GM12874 (cell line): ENCODE measurements at regions not wholly inside any gene's neighbourhood (a gene's known extent, or its start where the extent isn't known, plus 50 kb on each side); places are given as distances from the start of the nearest gene placed in this dataset.
A peak's percentile ranks its signal among the peaks of the same experiment; 100 is the strongest.

Source experiments
- CTCF ChIP-seq: IDR thresholded peaks from 2 replicates; pipeline ENCODE4 v1.5.1; 2011; ENCODE audit warnings: low read depth, mild to moderate bottlenecking, control low read depth, low read length, moderate library complexity; ENCODE audit not compliant: insufficient read depth

- peak; percentile 60 for TF ChIP-seq CTCF
Measured at GRCh38 chr6:25013246-25013645, 77.5 kb upstream of the RIPOR2 start.

DNA sequence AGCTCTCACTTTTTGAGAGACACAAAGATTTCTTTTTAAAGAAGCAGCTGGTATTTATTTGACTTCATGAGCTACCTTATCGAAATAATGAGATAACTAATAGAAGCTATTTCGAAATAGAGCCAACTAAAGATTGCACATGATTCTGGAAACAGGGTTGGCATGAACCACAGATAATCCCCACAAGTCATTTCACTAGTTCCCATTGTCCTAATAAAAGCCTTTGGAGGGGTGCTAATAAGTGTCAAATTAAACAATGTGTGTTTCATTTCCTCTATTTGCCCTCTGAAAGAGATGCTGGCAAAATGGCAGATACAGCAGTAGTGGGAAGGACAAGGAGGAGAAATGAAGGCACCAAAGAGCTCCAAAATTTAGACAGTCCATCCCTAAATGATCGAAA is 78.6 kb upstream of the RIPOR2 start:
- no peak for TF ChIP-seq CTCF

DNA sequence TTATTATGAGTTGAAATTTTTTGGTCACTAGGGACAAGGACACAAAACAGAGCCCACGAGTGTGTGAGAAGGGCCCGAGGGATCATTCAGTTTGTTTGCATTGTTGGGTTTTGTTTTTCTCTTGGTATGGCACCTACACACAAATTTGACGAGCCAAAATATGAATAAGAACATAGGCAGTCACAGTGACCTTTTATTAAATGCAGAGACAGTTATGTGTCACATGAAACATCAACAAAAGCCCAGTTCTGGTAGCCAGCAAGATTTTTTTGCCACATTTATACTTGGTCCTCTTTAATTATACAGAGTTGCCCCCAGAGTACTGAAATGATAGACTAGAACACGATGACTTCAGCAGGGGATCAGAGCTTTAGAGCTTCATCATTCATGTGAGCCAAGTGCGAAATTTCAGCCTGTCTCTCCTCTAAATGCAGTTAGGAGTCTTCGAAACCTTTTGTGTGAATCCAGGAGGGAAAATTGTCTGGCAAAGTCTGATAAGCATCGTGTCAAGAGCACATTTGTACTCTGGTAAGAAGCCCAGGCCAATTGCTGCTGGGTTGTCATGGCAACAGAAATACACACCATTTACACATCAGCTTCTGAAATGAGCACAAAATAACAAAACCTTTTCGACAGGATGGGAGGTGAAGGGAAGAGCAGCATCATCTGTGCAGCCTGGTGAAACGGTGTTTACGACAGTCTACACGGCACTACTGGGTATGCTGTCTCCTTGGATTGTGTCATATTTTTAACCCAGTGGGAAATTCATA is 79.2 kb upstream of the RIPOR2 start:
- no peak for TF ChIP-seq CTCF

DNA sequence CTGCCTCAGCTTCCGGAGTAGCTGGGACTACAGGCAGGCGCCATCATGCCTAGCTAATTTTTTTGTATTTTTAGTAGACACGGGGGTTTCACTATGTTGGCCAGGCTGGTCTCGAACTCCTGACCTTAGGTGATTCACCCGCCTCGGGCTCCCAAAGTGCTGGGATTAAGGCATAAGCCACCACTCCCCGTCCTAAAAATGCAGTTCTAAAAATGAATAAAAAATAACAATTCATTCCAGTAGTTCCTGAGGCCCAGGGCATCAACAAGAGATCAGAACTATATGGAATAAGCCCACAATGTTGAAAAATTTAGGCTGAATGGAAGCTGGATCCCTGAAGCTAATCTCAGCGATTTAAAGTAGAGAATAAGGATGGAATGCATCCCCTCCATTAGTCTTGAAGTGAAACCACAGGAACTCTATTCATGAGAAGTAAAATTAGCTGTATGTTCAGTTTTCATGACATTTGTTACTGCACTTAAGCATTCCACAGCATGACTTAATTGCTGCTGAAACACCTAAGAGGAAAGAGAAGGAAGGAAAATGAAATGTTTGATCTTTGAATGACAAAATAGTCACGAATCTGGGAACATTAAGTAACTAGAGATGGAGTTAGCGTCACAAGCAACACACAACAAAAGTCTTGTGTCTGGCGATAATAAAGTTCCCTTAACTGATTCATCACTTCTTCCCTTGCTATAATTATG is 80.4 kb upstream of the RIPOR2 start:
- TF ChIP-seq CTCF = no peak

DNA sequence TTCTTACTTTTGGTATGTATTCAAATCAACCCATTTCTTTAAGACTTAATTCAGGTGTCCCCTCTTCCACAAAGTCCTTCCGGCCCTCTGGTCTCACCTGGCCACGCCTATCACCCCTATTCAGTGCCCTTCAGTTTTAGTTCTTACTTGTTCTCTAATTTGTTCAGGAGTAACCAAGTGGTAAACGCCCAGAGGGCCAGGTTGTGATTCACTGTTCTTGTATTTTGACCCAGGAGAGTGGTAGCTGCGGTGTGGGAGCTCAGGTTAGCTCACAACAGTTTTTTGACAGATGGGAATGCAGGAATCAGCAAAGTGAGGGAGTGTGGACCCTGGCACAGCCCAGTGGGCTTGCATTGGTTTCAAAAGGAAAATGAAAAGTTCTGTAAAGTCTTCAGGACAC is 81.7 kb upstream of the RIPOR2 start:
- TF ChIP-seq CTCF = no peak

DNA sequence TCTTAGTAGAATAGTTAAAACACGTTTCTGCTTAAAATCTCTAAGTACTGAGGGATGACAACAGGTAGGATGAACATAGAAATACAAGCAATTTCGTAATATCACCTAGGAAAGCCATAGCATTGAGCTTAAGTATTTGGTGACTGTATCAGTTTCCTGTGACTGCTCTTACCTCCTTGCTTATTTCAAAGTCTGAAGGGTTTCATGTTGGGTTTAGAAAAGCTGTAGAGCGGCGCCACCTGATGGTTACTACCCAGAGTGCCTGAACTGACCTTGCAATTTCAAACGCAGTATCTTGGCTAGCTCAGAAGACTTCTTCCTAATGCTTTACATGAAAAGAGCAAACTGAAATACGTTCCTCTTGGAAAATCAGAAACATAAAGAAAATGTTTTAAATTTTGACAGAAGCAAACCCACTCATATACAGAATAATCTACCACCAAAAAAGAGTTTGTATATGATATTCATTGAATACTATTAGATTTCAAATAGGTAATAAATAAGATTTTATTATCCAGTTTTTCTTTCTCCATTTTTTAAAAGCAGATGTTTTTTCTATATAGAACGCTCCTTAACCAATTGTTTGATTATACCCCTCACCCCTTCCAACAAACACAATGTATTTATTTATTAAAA is 82.3 kb upstream of the RIPOR2 start:
- TF ChIP-seq CTCF = peak; percentile 75

DNA sequence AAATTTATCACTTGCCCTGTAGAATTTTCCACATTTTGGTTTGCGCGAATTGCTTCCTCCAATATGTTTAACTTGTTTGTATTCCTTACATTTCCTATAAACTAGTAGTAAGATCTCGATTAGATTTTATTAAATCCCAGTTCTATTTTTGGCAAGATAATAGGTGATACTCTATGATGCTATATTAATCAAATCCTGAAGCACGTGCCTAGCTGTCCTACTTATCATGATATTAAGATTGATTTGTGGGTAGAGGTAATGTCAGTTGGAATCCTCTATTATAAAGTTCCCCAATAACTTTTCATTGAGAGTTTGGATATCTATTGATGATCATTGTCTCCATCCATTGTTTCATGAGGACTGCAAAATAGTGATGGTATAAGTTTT is 82.8 kb upstream of the RIPOR2 start:
- TF ChIP-seq CTCF = no peak
